ENCODE measurements at regions not wholly inside any gene's neighbourhood (a gene's known extent, or its start where the extent isn't known, plus 50 kb on each side); places are given as distances from the start of the nearest gene placed in this dataset.

- Histone ChIP-seq H3K4me2 (ENCODE audit: insufficient read depth, low read length) (no peak overlapping the region), H3K9me3 (ENCODE audit: low read depth, low read length) (no peaks in the 10 kb centered on the region), H3K27ac (ENCODE audit: low read depth, low read length) (no peak overlapping the region), H3K79me2 (ENCODE audit: insufficient read depth, low read length) (no peaks in the 10 kb centered on the region), H3K27me3 (ENCODE audit: insufficient read depth, low read length) (no peaks in the 10 kb centered on the region), H3K4me3 (ENCODE audit: insufficient read depth, low read length) (no peak overlapping the region), H4K20me1 (ENCODE audit: insufficient read depth, low read length) (no peaks in the 10 kb centered on the region), H3K36me3 (ENCODE audit: insufficient read depth, low read length) (no peaks in the 10 kb centered on the region), H3K4me1 (ENCODE audit: insufficient read depth, low read length) (no peaks in the 10 kb centered on the region), H2AFZ (ENCODE audit: low read length) (no peak overlapping the region)
- no peak for TF ChIP-seq CTCF (IDR thresholded peaks at IDR 0.05; ENCODE audit: extremely low read depth, low read depth, low read length)
- DNase-seq (ENCODE audit: insufficient read length, low spot score, missing footprints) = no peak
Measured at GRCh38 chr1:116314305-116314919, 58.6 kb upstream of the ATP1A1 start.

- H3K36me3 ChIP-seq (ENCODE audit: insufficient read depth, low read length) = no peaks in the 10 kb centered on the region
- H3K27me3 ChIP-seq (ENCODE audit: insufficient read depth, low read length) = no peaks in the 10 kb centered on the region
- H3K27ac ChIP-seq (ENCODE audit: low read depth, low read length) = no peak overlapping the region
- DNase-seq (ENCODE audit: insufficient read length, low spot score, missing footprints) = no peak
- no peaks in the 10 kb centered on the region for H4K20me1 ChIP-seq (ENCODE audit: insufficient read depth, low read length)
- no peak overlapping the region for H3K4me3 ChIP-seq (ENCODE audit: insufficient read depth, low read length)
- no peaks in the 10 kb centered on the region for H3K9me3 ChIP-seq (ENCODE audit: low read depth, low read length)
- no peak overlapping the region for H2AFZ ChIP-seq (ENCODE audit: low read length)
- H3K79me2 ChIP-seq (ENCODE audit: insufficient read depth, low read length) = no peaks in the 10 kb centered on the region
- H3K4me2 ChIP-seq (ENCODE audit: insufficient read depth, low read length) = no peak overlapping the region
- no peak for TF ChIP-seq CTCF (IDR thresholded peaks at IDR 0.05; ENCODE audit: extremely low read depth, low read depth, low read length)
- no peaks in the 10 kb centered on the region for H3K4me1 ChIP-seq (ENCODE audit: insufficient read depth, low read length)
Measured at GRCh38 chr1:116316373-116316772, 56.7 kb upstream of the ATP1A1 start.

GRCh38 chr1:116318897-116319296, 54.1 kb upstream of the ATP1A1 start:
- H3K79me2 ChIP-seq (ENCODE audit: insufficient read depth, low read length) = no peaks in the 10 kb centered on the region
- no peak for DNase-seq (ENCODE audit: insufficient read length, low spot score, missing footprints)
- no peaks in the 10 kb centered on the region for H3K4me1 ChIP-seq (ENCODE audit: insufficient read depth, low read length)
- H3K27ac ChIP-seq (ENCODE audit: low read depth, low read length) = no peak overlapping the region
- no peak overlapping the region for H3K4me2 ChIP-seq (ENCODE audit: insufficient read depth, low read length)
- H3K9me3 ChIP-seq (ENCODE audit: low read depth, low read length) = no peaks in the 10 kb centered on the region
- H3K4me3 ChIP-seq (ENCODE audit: insufficient read depth, low read length) = no peak overlapping the region
- no peak overlapping the region for H2AFZ ChIP-seq (ENCODE audit: low read length)
- H4K20me1 ChIP-seq (ENCODE audit: insufficient read depth, low read length) = no peaks in the 10 kb centered on the region
- no peaks in the 10 kb centered on the region for H3K36me3 ChIP-seq (ENCODE audit: insufficient read depth, low read length)
- no peaks in the 10 kb centered on the region for H3K27me3 ChIP-seq (ENCODE audit: insufficient read depth, low read length)
- no peak for TF ChIP-seq CTCF (IDR thresholded peaks at IDR 0.05; ENCODE audit: extremely low read depth, low read depth, low read length)

GRCh38 chr1:116320874-116321273, 52.2 kb upstream of the ATP1A1 start:
- Histone ChIP-seq H4K20me1 (ENCODE audit: insufficient read depth, low read length) (no peaks in the 10 kb centered on the region), H3K27me3 (ENCODE audit: insufficient read depth, low read length) (no peaks in the 10 kb centered on the region), H3K9me3 (ENCODE audit: low read depth, low read length) (no peaks in the 10 kb centered on the region), H3K4me3 (ENCODE audit: insufficient read depth, low read length) (no peak overlapping the region), H2AFZ (ENCODE audit: low read length) (no peak overlapping the region), H3K36me3 (ENCODE audit: insufficient read depth, low read length) (no peaks in the 10 kb centered on the region), H3K27ac (ENCODE audit: low read depth, low read length) (no peak overlapping the region), H3K4me1 (ENCODE audit: insufficient read depth, low read length) (no peaks in the 10 kb centered on the region), H3K4me2 (ENCODE audit: insufficient read depth, low read length) (no peak overlapping the region), H3K79me2 (ENCODE audit: insufficient read depth, low read length) (no peaks in the 10 kb centered on the region)
- DNase-seq (ENCODE audit: insufficient read length, low spot score, missing footprints) = no peak
- no peak for TF ChIP-seq CTCF (IDR thresholded peaks at IDR 0.05; ENCODE audit: extremely low read depth, low read depth, low read length)
